ENCODE measurements at regions not wholly inside any gene's neighbourhood (a gene's known extent, or its start where the extent isn't known, plus 50 kb on each side); places are given as distances from the start of the nearest gene placed in this dataset.

- TF ChIP-seq CTCF (IDR thresholded peaks at IDR 0.05; ENCODE audit: insufficient read depth, low read length, poor library complexity, severe bottlenecking) (no peak), EZH2phosphoT487 (conservative IDR thresholded peaks at IDR 0.05; ENCODE audit: low read length) (no peak)
These were observed 538.0 kb upstream of the CAMK1G start for GRCh38 chr1:209045331-209046057.

Data from SU-DHL-6 (cell line).